IMR-90 (cell line): ENCODE measurements at regions not wholly inside any gene's neighbourhood (a gene's known extent, or its start where the extent isn't known, plus 50 kb on each side); places are given as distances from the start of the nearest gene placed in this dataset.

ENCODE experiments used
- ATAC-seq: fragments of 200-7000 bp; cut with Tn5 transposase; 2 replicates; pipeline ENCODE4 v1.9.1; 2020; ENCODE audit warnings: low read depth, mild to moderate bottlenecking, moderate library complexity
- BruUV-seq: library from RNA; stranded (reverse); fragments of 400-500 nt; replicated peaks from 2 replicates; lab custom pipeline; 2021; lab: Mats Ljungman, UMichigan
- CTCF ChIA-PET: fragments of 300-600 bp; formaldehyde crosslinking; extraction: SDS; loops from one replicate; lab custom pipeline; 2021; ENCODE audit warnings: antibody characterized with exemption; lab: Yijun Ruan, JAX
- POLR2A ChIA-PET: fragments of 300-600 bp; sonication (Branson Sonifier 250); formaldehyde crosslinking; loops from one replicate; lab custom pipeline; 2022; ENCODE audit warnings: antibody characterized with exemption; ENCODE audit not compliant: unreplicated experiment; lab: Charles Lee
- DNase-seq: peaks from one replicate; pipeline ENCODE4 v3.0.0; 2013
- H2AFZ ChIP-seq: replicated peaks from 2 replicates; pipeline ENCODE3; 2013; ENCODE audit warnings: low read length, mild to moderate bottlenecking; ENCODE audit not compliant: poor library complexity
- H2AK5ac ChIP-seq: 2 replicates; pipeline ENCODE4 v1.6.1; 2013; ENCODE audit warnings: low read depth, low read length, inconsistent platforms
- H2AK9ac ChIP-seq: replicated peaks from 2 replicates; pipeline ENCODE3; 2013; ENCODE audit warnings: mild to moderate bottlenecking, low read depth, low read length, moderate library complexity; ENCODE audit not compliant: poor library complexity
- H2BK120ac ChIP-seq: 2 replicates; pipeline ENCODE4 v1.6.1; 2013; ENCODE audit warnings: low read depth, low read length, inconsistent platforms
- H2BK15ac ChIP-seq: 3 replicates; pipeline ENCODE4 v1.6.1; 2013; ENCODE audit warnings: low read depth, low read length, inconsistent platforms
- H2BK20ac ChIP-seq: 2 replicates; pipeline ENCODE4 v1.6.1; 2013; ENCODE audit warnings: low read depth, mild to moderate bottlenecking, inconsistent platforms, low read length, moderate library complexity
- H2BK5ac ChIP-seq: 2 replicates; pipeline ENCODE4 v1.6.1; 2013; ENCODE audit warnings: mild to moderate bottlenecking, low read depth, low read length, inconsistent platforms; ENCODE audit not compliant: poor library complexity, severe bottlenecking
- H3K14ac ChIP-seq: replicated peaks from 2 replicates; pipeline ENCODE4 v1.6.1; 2013; ENCODE audit warnings: low read depth, low read length, inconsistent platforms
- H3K18ac ChIP-seq: 2 replicates; pipeline ENCODE4 v1.6.1; 2013; ENCODE audit warnings: low read depth, low read length, control low read depth
- H3K23ac ChIP-seq: 2 replicates; pipeline ENCODE4 v1.6.1; 2013; ENCODE audit warnings: low read depth, low read length, inconsistent platforms
- H3K27ac ChIP-seq: 2 replicates; pipeline ENCODE4 v1.5.1; 2013; ENCODE audit warnings: mild to moderate bottlenecking, control low read depth, low read length; ENCODE audit not compliant: insufficient read depth
- H3K27me3 ChIP-seq: 2 replicates; pipeline ENCODE4 v1.6.1; 2013; ENCODE audit warnings: low read length; ENCODE audit not compliant: control insufficient read depth, insufficient read depth
- H3K36me3 ChIP-seq: 2 replicates; pipeline ENCODE4 v1.6.1; 2013; ENCODE audit warnings: low read length, mixed read lengths; ENCODE audit not compliant: control insufficient read depth, insufficient read depth
- H3K4ac ChIP-seq: 2 replicates; pipeline ENCODE4 v1.6.1; 2013; ENCODE audit warnings: low read depth, low read length, inconsistent platforms
- H3K4me1 ChIP-seq: 2 replicates; pipeline ENCODE4 v1.6.1; 2013; ENCODE audit warnings: low read length, mixed read lengths; ENCODE audit not compliant: control insufficient read depth, insufficient read depth
- H3K4me2 ChIP-seq: 2 replicates; pipeline ENCODE4 v1.6.1; 2013; ENCODE audit warnings: low read depth, mild to moderate bottlenecking, control low read depth, low read length, moderate library complexity
- H3K4me3 ChIP-seq: 2 replicates; pipeline ENCODE4 v1.5.1; 2013; ENCODE audit warnings: low read depth, mild to moderate bottlenecking, control low read depth, low read length, moderate library complexity; ENCODE audit not compliant: insufficient read depth
- H3K56ac ChIP-seq: 2 replicates; pipeline ENCODE4 v1.6.1; 2013; ENCODE audit warnings: low read length, inconsistent platforms; ENCODE audit not compliant: insufficient read depth; ENCODE audit errors: extremely low read depth
- H3K79me1 ChIP-seq, 2 experiments: 2 replicates each; pipeline ENCODE4 v1.6.1; 2013; ENCODE audit warnings: low read length in 2 of 2, inconsistent platforms in 1 of 2, low read depth in 1 of 2
- H3K9ac ChIP-seq: 2 replicates; pipeline ENCODE4 v1.6.1; 2013; ENCODE audit warnings: low read depth, low read length, control low read depth
- H3K9me1 ChIP-seq: 2 replicates; pipeline ENCODE4 v1.6.1; 2013; ENCODE audit warnings: low read length, inconsistent platforms; ENCODE audit not compliant: insufficient read depth
- H3K9me3 ChIP-seq: 2 replicates; pipeline ENCODE4 v1.6.1; 2013; ENCODE audit warnings: low read length; ENCODE audit not compliant: control insufficient read depth, insufficient read depth
- H4K20me1 ChIP-seq: 2 replicates; pipeline ENCODE4 v1.6.1; 2013; ENCODE audit warnings: low read length, inconsistent platforms; ENCODE audit not compliant: insufficient read depth
- H4K5ac ChIP-seq: 2 replicates; pipeline ENCODE4 v1.6.1; 2013; ENCODE audit warnings: mild to moderate bottlenecking, low read depth, low read length, control low read depth
- H4K8ac ChIP-seq, 2 experiments: 2 replicates each; pipeline ENCODE4 v1.6.1; 2013; ENCODE audit warnings: low read depth in 2 of 2, low read length in 2 of 2, control low read depth in 1 of 2, inconsistent platforms in 1 of 2
- H4K91ac ChIP-seq: 2 replicates; pipeline ENCODE4 v1.6.1; 2013; ENCODE audit warnings: low read depth, low read length, inconsistent platforms; ENCODE audit not compliant: insufficient read depth
- BHLHE40 ChIP-seq: fragments of 150-350 bp; IDR thresholded peaks from 2 replicates; pipeline ENCODE4 v1.6.1; 2016; ENCODE audit warnings: mild to moderate bottlenecking, low read depth, low read length
- CHD1 ChIP-seq: IDR thresholded peaks from 2 replicates; pipeline ENCODE4 v1.6.1; 2012; ENCODE audit warnings: low read depth, low read length, improper control_type of control experiment
- ELK1 ChIP-seq: fragments of 150-350 bp; IDR thresholded peaks from 2 replicates; pipeline ENCODE4 v1.6.1; 2016; ENCODE audit warnings: low read depth, mild to moderate bottlenecking, low read length, moderate library complexity, borderline replicate concordance
- MAFK ChIP-seq: IDR thresholded peaks from 2 replicates; pipeline ENCODE4 v1.6.1; 2012; ENCODE audit warnings: low read depth, low read length, improper control_type of control experiment
- MAZ ChIP-seq: IDR thresholded peaks from 2 replicates; pipeline ENCODE4 v1.6.1; 2012; ENCODE audit warnings: low read depth, mild to moderate bottlenecking, low read length, improper control_type of control experiment, moderate library complexity, borderline replicate concordance
- RAD21 ChIP-seq: IDR thresholded peaks from 2 replicates; pipeline ENCODE4 v1.6.1; 2012; ENCODE audit warnings: low read length, improper control_type of control experiment
- RCOR1 ChIP-seq: IDR thresholded peaks from 2 replicates; pipeline ENCODE4 v1.6.1; 2012; ENCODE audit warnings: mild to moderate bottlenecking, low read length, improper control_type of control experiment; ENCODE audit not compliant: insufficient replicate concordance
- RFX5 ChIP-seq: IDR thresholded peaks from 2 replicates; pipeline ENCODE4 v1.8.0; 2012; ENCODE audit warnings: low read depth, mild to moderate bottlenecking, low read length, moderate library complexity
- SMC3 ChIP-seq: fragments of 150-350 bp; IDR thresholded peaks from 2 replicates; pipeline ENCODE4 v1.6.1; 2016; ENCODE audit warnings: low read depth, mild to moderate bottlenecking, antibody characterized with exemption, low read length, moderate library complexity
- USF2 ChIP-seq: fragments of 150-350 bp; IDR thresholded peaks from 2 replicates; pipeline ENCODE4 v1.6.1; 2017; ENCODE audit warnings: mild to moderate bottlenecking, antibody characterized with exemption, low read length, low read depth
- WGBS, 2 experiments: methylation state at CpG; one replicate each; pipeline versions ENCODE4 v1.1.5 to v1.1.7; 2013; ENCODE audit warnings: missing lambda C conversion rate in 2 of 2; ENCODE audit not compliant: insufficient read length in 1 of 2; ENCODE audit errors: extremely low coverage in 2 of 2; 5-methylcytosine and 5-hydroxymethylcytosine counted together
- dilution Hi-C: fragments of 300-500 bp; cut with HindIII; formaldehyde crosslinking; loops from one replicate; pipeline ENCODE4 v1.14.3; 2018; ENCODE audit warnings: low sequenced_read_pairs; ENCODE audit not compliant: unreplicated experiment
- in situ Hi-C: fragments of 300-500 bp; cut with MboI; formaldehyde crosslinking; loops from 3 replicates; pipeline ENCODE4 v1.14.3; 2019; ENCODE audit warnings: low sequenced_read_pairs, inconsistent platforms, mixed read lengths
- intact Hi-C: fragments of 100-400 bp; cut with micrococcal nuclease; formaldehyde crosslinking; loops from 2 replicates; pipeline ENCODE4 v1.10.0; 2022
- TF ChIP-seq, protein P1 (sequence below): conservative IDR thresholded peaks from 2 replicates; pipeline ENCODE4 v1.5.1; 2012; ENCODE audit warnings: mild to moderate bottlenecking, low read depth, low read length, improper control_type of control experiment

GRCh38 chr13:75963302-75963701 lies 327.2 kb downstream of the LMO7 start:
- intact Hi-C loops (no loop called here), in situ Hi-C loops (no loop called here), dilution Hi-C loops (no loop called here)
- Histone ChIP-seq H4K20me1 (no peaks in the 10 kb centered on the region), H3K4me3 (no peak overlapping the region), H3K9ac (no peak overlapping the region), H3K18ac (no peak overlapping the region), H3K27me3 (peaks cover 1% of the 10 kb centered on the region; the same call in 1 of the 2 replicates), H3K23ac (no peak overlapping the region), H3K27ac (no peak overlapping the region), H4K5ac (no peak overlapping the region), H4K91ac (no peak overlapping the region), H3K9me1 (no peaks in the 10 kb centered on the region), H3K4me2 (no peak overlapping the region), H3K4ac (no peak overlapping the region), H3K56ac (no peak overlapping the region), H2BK15ac (no peak overlapping the region), H2AK9ac (no peak overlapping the region), H2BK120ac (no peak overlapping the region), H2BK5ac (no peak overlapping the region), H4K8ac (no peak overlapping the region), H3K79me1 (no peaks in the 10 kb centered on the region), H3K14ac (no peak overlapping the region), H3K4me1 (no peaks in the 10 kb centered on the region), H2AK5ac (no peak overlapping the region), H2BK20ac (no peak overlapping the region), H3K9me3 (no peaks in the 10 kb centered on the region), H3K36me3 (no peaks in the 10 kb centered on the region), H2AFZ (no peak overlapping the region)
- TF ChIP-seq SMC3: no peak
- no peak for TF ChIP-seq CHD1
- TF ChIP-seq BHLHE40: no peak
- TF ChIP-seq, protein P1, sequence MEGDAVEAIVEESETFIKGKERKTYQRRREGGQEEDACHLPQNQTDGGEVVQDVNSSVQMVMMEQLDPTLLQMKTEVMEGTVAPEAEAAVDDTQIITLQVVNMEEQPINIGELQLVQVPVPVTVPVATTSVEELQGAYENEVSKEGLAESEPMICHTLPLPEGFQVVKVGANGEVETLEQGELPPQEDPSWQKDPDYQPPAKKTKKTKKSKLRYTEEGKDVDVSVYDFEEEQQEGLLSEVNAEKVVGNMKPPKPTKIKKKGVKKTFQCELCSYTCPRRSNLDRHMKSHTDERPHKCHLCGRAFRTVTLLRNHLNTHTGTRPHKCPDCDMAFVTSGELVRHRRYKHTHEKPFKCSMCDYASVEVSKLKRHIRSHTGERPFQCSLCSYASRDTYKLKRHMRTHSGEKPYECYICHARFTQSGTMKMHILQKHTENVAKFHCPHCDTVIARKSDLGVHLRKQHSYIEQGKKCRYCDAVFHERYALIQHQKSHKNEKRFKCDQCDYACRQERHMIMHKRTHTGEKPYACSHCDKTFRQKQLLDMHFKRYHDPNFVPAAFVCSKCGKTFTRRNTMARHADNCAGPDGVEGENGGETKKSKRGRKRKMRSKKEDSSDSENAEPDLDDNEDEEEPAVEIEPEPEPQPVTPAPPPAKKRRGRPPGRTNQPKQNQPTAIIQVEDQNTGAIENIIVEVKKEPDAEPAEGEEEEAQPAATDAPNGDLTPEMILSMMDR: no peak
- TF ChIP-seq RCOR1: no peak
- no peak for TF ChIP-seq USF2
- TF ChIP-seq ELK1: no peak
- TF ChIP-seq RAD21: no peak
- TF ChIP-seq MAFK: no peak
- no peak for TF ChIP-seq MAZ
- TF ChIP-seq RFX5: no peak
- no peak for DNase-seq
- ChIA-PET CTCF (no interaction called here), POLR2A (no interaction called here)
- no TSS peak for BruUV-seq
- no CpG with 5 or more reads among the region's 4 CpGs for WGBS, 2 experiments
- ATAC-seq: no peak
